Activated CD4-positive, alpha-beta T cell treated with anti-CD3 and anti-CD28 coated beads, Interleukin-2, Interleukin-4, amounts not matched to agents 100 ng/mL and 50 ng/mL, durations not matched to agents 16 hours and 8 hours (primary cell): ENCODE measurements at regions not wholly inside any gene's neighbourhood (a gene's known extent, or its start where the extent isn't known, plus 50 kb on each side); places are given as distances from the start of the nearest gene placed in this dataset.

Source experiments
- DNase-seq: peaks from one replicate; pipeline ENCODE4 v3.0.0-alpha.2; 2020; ENCODE audit warnings: low spot score

DNA sequence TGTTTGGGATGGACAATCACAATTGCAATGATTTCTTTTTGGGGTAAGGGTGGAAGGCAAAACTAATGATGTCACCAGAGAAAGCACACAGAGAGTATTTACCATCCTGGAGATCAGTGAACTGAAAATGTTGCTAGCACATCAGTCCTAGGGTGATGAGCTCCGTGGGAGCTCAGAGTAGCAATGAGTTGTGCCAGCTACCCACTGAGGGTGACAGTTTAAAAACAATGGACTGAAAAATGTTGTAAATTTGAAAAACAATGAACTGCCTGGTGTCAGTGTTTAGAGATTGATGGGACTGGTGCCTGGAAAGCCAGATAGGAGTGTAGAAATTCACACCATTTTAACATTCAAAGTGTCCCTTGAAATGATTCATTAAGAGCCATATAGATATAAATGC, 198.5 kb downstream of the ATP23 start:
- no peak for DNase-seq

DNA sequence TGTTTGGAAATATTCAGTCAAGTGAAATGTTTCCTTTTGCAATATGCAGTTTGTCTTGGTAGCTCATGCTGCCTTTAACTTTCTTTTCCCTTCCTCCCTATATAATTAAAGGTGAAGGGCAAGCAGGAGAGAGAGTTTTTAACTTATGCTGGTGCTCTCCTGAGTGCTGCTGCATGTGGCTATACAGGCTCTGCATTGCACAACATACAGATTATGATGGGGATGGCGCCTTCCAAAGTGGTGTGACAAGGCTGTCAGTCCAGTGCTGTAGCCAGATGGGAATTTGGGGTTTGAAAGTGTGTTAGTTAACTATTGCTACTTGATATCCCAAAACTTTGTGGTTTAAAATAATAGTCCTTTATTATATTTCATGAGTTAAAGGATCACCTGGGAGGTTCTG, 199.0 kb downstream of the ATP23 start:
- no peak for DNase-seq

DNA sequence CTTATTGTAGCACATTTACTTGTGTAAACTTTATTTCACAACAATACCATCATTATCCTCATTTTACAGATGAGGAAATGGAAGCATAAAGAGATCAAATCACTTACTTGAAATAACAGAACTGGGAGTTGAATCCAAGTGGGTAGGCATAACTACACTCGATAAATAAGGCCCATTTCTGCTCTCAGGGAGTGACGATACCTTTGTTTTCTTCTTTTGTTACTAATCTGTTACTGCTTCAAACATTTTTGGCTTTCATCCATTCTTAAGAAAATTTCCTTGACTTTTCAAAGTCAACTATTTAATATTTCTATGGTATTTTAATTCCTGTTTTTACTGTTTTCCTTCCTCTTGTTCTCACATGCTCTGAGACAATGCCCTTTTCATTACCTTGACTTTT, 201.6 kb downstream of the ATP23 start:
- DNase-seq, result no peak

DNA sequence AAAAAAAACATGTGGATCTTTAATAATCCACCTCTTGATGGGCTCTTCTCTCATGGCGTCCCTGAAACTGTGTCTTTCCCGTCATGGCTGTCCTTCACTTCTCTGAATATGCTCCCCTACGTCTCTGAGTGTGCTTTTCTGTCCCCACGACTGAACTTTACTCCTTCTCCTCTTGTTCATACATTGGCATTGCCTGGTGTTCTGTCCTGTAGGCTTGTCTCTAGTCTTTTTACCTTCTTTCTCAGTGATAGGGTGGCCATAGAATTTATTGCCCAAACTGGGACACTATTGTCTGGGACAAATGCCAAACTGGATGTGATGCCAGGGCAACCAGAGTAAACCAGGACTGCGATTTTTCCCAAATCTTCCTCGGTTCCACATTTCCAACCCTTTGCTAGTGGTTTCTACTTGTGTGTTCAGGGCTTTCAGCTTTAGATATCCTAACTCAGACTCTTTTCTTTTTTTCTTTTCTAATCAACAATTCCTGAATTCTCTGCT, 202.2 kb downstream of the ATP23 start:
- no peak for DNase-seq

- DNase-seq, result no peak
Measured at GRCh38 chr12:58148405-58148804, 207.0 kb downstream of the ATP23 start.

DNA sequence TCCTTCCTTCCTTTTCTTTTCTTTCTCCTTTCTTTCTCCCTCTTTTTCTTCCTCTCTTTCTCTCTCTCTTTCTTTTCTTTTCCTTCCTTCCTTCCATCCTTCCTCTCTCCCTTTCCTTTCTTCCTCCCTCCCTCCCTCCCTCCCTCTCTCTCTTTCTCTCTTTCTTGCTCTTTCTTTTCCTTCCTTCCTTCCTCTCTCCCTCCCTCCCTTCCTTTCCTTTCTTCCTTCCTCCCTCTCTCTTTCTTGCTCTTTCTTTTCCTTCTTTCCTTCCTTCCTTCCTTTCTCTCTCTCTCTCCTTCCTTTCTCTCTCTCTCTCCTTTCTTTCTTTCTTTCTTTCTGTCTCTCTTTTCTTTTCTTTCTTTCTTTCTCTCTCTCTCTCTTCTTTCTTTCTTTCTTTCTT, 207.6 kb downstream of the ATP23 start:
- DNase-seq, result no peak

- DNase-seq, result no peak
Measured at GRCh38 chr12:58154359-58154758, 213.0 kb downstream of the ATP23 start.

DNA sequence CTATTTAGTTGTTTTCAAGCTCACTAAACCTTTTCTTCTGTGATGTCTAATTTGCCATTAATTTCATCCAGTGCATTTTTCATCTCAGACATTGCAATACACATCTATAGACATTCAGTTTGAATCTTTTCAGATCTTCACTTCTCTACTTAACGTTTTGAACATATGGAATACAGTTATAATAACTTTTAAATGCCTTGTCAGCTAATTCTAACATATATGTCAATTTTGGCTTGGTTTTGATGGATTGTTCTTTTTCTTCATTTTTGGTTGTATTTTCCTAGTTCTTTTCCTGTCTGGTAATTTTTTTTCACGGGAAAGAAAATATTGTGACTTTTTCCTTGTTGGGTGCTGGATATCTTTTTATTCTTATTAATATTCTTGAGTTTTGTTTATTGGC, 215.3 kb downstream of the ATP23 start:
- no peak for DNase-seq

DNA sequence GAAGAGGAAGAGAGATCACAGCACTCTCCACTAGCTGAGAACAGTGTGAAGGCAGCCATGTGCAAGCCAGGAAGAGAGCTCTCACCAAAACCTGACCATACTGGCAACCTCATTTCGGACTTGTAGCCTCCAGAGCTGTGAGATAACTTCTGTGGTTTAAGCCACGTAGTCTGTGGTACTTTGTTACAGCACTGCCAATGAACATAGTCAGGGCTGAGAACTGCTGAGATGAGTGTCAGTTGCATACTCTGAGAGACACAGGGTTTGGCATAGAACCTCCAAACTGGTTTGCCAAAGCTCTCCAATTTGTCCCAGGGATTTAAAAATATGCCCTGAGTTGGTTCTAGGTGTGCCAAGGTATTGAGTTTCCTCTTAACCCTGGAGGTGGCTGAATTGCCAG, 218.6 kb downstream of the ATP23 start:
- no peak for DNase-seq

- no peak for DNase-seq
Measured at GRCh38 chr12:58161773-58162172, 220.4 kb downstream of the ATP23 start.

- no peak for DNase-seq
Measured at GRCh38 chr12:58163021-58163420, 221.7 kb downstream of the ATP23 start.

GRCh38 chr12:58166643-58167042, 225.3 kb downstream of the ATP23 start:
- no peak for DNase-seq

DNA sequence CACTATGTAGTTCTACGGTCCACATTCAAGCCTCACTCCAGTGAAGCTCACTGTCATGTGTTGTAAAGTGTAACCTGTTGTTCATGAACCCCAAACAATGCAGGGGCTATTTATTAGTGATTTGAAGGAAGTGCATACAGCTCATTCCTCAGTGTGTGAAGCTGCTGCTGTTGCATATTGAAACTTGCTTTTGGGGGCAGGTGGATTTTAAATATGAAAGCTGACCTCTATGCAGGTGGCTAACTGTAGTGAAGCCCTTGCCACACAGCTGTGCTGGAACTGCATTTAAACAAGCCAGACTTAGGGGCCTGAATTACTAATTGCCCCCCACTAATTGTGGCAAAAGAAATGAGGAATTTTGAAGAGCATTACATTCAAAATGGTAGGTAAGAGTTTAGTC, 226.3 kb downstream of the ATP23 start:
- DNase-seq, result no peak

GRCh38 chr12:58169826-58170225, 228.5 kb downstream of the ATP23 start:
- no peak for DNase-seq

- no peak for DNase-seq
Measured at GRCh38 chr12:58171914-58172313, 230.5 kb downstream of the ATP23 start.

GRCh38 chr12:58172433-58173073, 231.2 kb downstream of the ATP23 start:
- DNase-seq, result no peak

DNA sequence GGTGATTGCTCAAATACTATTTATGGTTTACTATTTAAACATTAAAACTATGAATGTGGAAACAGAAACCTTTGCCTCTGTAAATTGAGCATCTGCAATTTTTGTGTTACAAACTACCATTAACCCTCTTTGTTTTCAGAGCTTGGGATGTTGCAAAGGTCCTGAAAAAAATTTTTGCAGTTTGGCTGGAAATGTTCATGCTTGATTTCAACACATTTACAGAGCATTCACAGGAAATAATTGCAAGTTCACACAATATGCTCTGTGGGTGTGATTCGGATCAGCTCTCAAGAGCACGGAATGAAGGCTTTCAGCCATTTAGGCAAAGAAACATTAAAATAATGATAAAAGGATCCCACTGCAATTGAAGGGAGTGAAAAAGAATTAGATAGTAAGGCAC, 232.9 kb downstream of the ATP23 start:
- no peak for DNase-seq

DNA sequence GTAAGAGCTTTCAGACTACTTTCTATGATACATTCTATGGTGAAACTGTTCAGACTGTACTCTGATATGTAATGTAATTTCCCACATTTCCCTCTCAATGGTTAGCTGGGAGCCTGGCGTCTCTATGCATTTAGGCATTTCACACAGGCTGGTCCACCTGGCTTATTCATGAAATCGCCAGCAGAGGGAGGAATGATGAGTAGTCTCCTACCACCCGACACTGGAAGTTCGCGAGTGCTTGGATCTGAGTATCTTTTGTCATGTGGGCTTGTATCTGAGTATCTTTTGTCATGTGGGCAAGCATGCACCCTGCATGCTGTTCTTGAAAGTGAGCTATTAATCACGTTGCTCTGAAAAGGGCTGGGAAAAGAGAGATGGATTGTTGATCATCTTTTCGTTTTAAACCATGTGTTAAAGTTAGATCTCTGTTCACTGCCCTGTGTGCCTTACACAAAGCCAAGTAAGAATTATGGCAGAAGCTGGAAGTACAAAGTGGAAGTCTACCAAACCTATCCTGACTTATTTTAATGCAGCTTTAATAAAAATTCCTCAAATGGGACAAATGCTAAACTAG, 235.0 kb downstream of the ATP23 start:
- DNase-seq, result peak; percentile 27

GRCh38 chr12:58177366-58177765, 236.0 kb downstream of the ATP23 start:
- no peak for DNase-seq

GRCh38 chr12:58184212-58184611, 242.8 kb downstream of the ATP23 start:
- no peak for DNase-seq

DNA sequence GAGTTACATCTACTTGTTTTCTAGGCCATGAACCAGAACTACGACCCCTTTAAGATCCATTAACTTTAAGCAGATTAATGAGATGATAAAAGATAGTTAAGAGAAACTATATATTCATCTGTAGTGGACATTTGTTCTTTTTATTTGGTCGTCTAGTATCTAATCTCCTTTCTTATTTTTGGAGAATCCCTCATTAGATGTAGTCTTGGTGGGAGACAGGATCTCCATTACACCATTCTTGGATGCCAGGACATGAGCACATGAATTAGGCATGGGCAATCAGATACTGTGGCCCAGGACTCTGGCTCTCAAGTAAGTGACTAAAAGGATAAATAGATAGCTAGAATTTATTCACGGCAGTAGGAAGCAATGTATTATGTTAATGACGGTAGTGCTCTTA, 245.0 kb downstream of the ATP23 start:
- DNase-seq, result no peak

DNA sequence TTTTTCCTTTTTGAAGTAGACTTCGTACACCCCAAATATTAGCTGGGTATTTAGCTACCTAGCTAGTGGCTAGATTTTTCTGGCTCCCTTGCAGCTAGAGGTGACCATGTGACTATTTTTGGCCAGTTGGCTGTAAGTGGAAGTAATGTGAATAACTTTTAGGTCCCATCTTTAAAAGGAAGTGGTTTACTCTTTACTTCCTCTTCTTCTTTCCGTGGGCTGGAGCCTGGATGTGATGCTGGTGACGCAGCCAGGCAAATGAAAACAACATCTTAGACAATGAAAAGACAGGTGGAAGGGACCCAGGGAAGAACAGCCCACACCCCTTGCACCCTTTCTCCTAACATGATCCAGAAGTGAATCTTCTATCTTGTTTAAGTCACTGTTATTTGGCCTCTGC, 245.5 kb downstream of the ATP23 start:
- no peak for DNase-seq

GRCh38 chr12:58189030-58189429, 247.7 kb downstream of the ATP23 start:
- DNase-seq, result no peak

DNA sequence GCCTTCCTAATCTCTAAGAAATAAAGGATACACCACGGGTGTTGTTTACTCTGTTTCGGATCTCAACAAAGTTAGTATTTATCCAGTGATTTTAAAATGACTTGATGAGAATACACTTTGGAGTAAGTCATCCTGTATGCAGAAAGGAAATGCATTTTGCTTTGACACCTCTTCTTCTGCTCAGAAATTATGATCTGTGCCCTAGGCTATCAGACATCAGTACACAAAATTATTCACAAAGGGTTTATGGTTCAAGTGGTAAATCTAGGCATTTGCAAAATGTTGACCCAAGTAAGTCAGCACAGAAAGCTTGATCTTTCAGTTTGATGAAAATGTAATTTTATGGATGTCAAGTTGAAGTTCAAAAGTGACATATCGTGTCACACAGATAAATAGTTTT, 248.5 kb downstream of the ATP23 start:
- DNase-seq, result no peak
